Mesodermal cell (in vitro differentiated cells): ENCODE measurements at regions not wholly inside any gene's neighbourhood (a gene's known extent, or its start where the extent isn't known, plus 50 kb on each side); places are given as distances from the start of the nearest gene placed in this dataset.

ENCODE experiments used
- H3K27ac ChIP-seq: 2 replicates; pipeline ENCODE4 v1.7.0; 2013; ENCODE audit warnings: mild to moderate bottlenecking, low read depth, low read length, moderate library complexity; ENCODE audit not compliant: severe bottlenecking
- H3K36me3 ChIP-seq: 2 replicates; pipeline ENCODE4 v1.7.1; 2013; ENCODE audit warnings: mild to moderate bottlenecking, low read length, moderate library complexity; ENCODE audit not compliant: control insufficient read depth, insufficient read depth
- H3K4me1 ChIP-seq: one replicate; pipeline ENCODE4 v1.7.1; 2013; ENCODE audit warnings: mild to moderate bottlenecking, low read length; ENCODE audit not compliant: insufficient read depth, control insufficient read depth, poor library complexity, severe bottlenecking
- H3K4me3 ChIP-seq: 2 replicates; pipeline ENCODE4 v1.7.0; 2013; ENCODE audit warnings: low read length, control low read depth, mild to moderate bottlenecking; ENCODE audit not compliant: insufficient read depth, poor library complexity, severe bottlenecking; ENCODE audit errors: extremely low read depth
- H3K9me3 ChIP-seq: 2 replicates; pipeline ENCODE4 v1.7.1; 2013; ENCODE audit warnings: mild to moderate bottlenecking, low read length, moderate library complexity; ENCODE audit not compliant: control insufficient read depth
- WGBS, 2 experiments: methylation state at CpG; one replicate each; pipeline ENCODE4 v1.1.5; 2013; ENCODE audit warnings: missing lambda C conversion rate in 2 of 2; ENCODE audit not compliant: insufficient coverage in 2 of 2; 5-methylcytosine and 5-hydroxymethylcytosine counted together

DNA sequence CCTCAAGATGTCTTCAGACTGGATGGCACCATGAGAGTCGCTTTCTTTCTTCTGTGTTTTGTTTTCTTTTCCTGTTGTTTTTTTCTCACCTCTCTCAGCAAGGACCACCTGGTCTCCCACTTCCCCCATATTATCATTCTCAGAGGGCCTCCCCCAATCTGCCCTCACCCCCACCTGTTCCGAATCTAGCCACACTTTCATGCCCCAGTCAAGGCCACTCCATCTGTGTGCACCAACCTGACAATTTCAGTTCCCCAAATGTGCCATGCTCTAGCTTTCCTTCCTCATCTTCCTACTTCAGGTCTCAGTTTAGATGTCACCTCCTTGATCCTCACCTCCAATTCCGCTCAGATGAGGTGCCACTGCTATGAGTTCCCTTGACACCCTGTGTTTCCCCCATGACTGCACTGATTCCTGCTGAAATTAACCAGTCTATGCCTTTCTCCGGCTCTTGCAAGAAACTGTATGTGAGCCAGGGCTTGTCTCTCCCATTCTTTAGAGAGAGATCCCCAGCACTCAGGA lies 146.2 kb downstream of the PLPP3 start:
- 90 to 94% methylated on average over 4 of the region's 4 CpGs for WGBS, 2 experiments
- Histone ChIP-seq H3K4me1 (peaks cover 54% of the 10 kb centered on the region), H3K36me3 (no peaks in the 10 kb centered on the region), H3K9me3 (no peaks in the 10 kb centered on the region), H3K4me3 (no peak overlapping the region), H3K27ac (no peak overlapping the region)

DNA sequence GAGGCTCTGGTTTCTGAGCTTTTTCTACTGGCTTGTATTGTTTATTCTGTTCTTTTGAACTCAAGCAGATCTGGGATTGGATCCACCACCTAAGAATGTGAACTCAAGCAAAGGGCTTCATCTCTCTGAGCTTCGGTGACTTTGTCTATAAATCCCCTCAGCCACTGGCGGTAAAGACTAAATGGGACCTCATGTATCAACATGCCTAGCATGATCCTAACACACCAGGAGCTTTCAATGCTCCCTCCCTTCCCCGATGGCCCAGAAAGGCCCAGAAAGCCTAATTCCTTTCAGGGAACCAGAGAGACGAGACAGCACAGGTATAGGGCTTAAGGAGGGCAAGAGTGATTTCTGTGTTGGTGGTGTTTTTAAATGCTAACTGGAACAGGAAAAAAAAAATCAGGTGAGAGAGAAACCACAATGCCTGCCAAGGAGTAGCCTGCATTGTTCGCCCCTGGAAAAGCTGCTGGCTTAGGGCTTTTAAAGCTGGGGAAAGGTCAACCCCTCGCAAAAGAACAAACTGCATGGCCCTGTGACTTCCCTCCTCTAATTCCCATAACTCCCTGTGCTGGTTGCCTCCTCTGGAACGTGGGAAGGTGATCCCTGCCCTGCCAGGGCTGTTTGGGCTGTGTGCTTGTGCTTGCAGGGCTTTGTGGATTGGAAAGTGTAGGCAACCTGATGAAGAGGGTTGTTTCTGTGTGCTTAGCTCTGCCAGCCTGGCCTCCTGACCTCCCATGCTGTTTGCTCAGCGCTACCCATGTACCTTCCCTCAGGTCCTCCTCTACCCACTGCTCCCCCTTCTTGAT lies 147.0 kb downstream of the PLPP3 start:
- Histone ChIP-seq H3K27ac (no peak overlapping the region), H3K4me3 (no peak overlapping the region), H3K36me3 (no peaks in the 10 kb centered on the region), H3K4me1 (peaks cover 51% of the 10 kb centered on the region), H3K9me3 (no peaks in the 10 kb centered on the region)
- 75 to 98% methylated on average over 4 to 5 of the region's 8 CpGs for WGBS, 2 experiments

- WGBS, 2 experiments = 100% methylated on average over 1 of the region's 4 CpGs; no CpG with 5 or more reads in 1 of the 2 experiments
- Histone ChIP-seq H3K36me3 (no peaks in the 10 kb centered on the region), H3K27ac (no peak overlapping the region), H3K9me3 (no peaks in the 10 kb centered on the region), H3K4me1 (peaks cover 30% of the 10 kb centered on the region), H3K4me3 (no peak overlapping the region)
Measured at GRCh38 chr1:56430141-56430839, 149.1 kb downstream of the PLPP3 start.

GRCh38 chr1:56429288-56429687 lies 150.1 kb downstream of the PLPP3 start:
- 83 to 92% methylated on average over 1 of the region's 2 CpGs for WGBS, 2 experiments
- Histone ChIP-seq H3K4me3 (no peak overlapping the region), H3K9me3 (no peaks in the 10 kb centered on the region), H3K27ac (no peak overlapping the region), H3K4me1 (peaks cover 25% of the 10 kb centered on the region), H3K36me3 (no peaks in the 10 kb centered on the region)

GRCh38 chr1:56426587-56427381 lies 152.6 kb downstream of the PLPP3 start:
- no peak overlapping the region for H3K27ac ChIP-seq
- no peaks in the 10 kb centered on the region for H3K36me3 ChIP-seq
- whole genome bisulfite sequencing, 2 experiments = no CpG with 5 or more reads among the region's 1 CpG
- H3K4me1 ChIP-seq = peaks cover 10% of the 10 kb centered on the region
- no peaks in the 10 kb centered on the region for H3K9me3 ChIP-seq
- no peak overlapping the region for H3K4me3 ChIP-seq

DNA sequence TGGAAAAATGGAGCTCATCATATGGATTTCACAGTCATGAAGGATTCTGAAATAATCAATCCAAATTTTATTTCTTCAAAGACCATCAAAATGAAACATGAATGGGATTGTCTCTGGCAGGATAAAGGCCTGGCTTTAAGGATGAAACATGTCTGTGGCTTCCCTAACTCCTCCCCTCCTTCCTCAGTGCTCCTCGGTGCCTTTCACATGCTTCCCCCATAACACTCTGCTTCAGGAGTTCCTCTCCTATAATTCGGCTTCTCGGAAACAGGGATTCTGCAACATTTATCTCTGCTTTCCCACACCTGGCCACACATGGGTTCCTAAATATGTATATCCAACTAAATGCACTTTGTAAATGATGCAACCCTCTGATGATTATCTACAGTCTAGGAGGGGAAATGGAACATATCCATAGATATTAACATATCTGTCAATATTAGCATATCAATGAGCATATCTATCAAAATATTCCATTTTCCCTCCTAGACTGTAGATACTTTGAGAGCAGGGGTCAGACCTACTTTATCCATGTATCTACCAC lies 153.8 kb downstream of the PLPP3 start:
- Histone ChIP-seq H3K27ac (no peak overlapping the region), H3K9me3 (no peaks in the 10 kb centered on the region), H3K36me3 (no peaks in the 10 kb centered on the region), H3K4me3 (no peak overlapping the region), H3K4me1 (peaks cover 9% of the 10 kb centered on the region)
- WGBS, 2 experiments = 94 to 96% methylated on average over 3 of the region's 3 CpGs

DNA sequence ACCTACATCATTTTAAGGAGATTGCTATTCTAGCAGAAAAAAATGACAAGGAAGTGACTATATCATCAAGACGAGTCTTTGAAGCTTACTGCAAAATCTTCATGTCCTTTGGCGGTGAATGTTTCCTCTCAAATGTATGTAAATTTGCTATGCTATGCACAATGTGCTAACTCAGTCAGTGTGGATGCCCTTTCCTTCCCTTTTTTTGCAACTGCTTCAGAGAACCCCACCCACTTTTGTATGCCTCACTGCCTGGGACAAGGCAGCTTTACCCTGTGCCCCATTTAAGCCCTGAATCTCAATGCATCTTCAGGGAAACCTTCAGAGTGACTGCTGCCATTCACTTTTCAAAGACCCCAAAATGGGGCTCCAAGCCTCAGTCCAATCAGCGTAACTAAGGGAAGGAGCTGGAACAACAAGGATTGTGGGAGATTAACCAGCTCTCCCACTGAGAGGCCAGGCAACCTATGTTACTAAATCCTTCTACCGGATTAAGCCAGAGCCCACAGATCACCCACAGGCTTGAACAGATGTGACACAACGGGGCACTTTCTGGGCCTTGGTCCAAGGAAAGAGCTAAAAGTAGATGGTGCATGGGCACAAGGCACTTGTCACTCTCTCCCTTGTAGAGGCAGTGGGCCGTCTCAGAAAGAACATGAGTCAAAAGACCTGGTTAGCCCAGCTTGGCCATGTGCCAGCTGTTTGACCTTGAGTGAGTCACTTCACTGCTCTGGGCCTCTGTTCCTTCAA lies 154.4 kb downstream of the PLPP3 start:
- Histone ChIP-seq H3K4me3 (no peak overlapping the region), H3K27ac (no peak overlapping the region)
- 91 to 93% methylated on average over 5 to 6 of the region's 6 CpGs for WGBS, 2 experiments

DNA sequence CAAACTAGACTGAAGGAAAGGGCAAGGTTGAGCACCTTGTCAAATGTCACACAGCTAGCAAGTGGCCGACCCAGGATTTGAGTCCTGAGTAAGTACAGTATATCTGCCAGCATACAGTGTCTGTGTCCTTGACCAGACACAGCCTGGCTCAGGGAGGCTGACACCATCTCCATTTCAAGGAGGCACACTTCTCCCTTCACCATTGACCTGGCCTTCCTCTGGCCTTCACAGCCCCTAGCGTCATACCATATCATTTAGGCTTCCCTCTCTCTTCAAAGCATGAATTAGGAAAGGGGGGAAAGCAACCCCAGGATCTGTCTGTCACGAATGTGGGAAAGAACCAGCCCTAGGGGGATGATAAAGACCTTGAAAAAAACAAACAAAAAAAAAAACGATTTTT lies 155.6 kb downstream of the PLPP3 start:
- Histone ChIP-seq H3K9me3 (no peaks in the 10 kb centered on the region), H3K4me1 (no peaks in the 10 kb centered on the region), H3K36me3 (no peaks in the 10 kb centered on the region), H3K27ac (no peak overlapping the region), H3K4me3 (no peak overlapping the region)
- 100% methylated on average over 1 of the region's 4 CpGs; no CpG with 5 or more reads in 1 of the 2 experiments for WGBS, 2 experiments

More for the DNA sequence above, 154.4 kb downstream of the PLPP3 start:
- Histone ChIP-seq H3K4me1 (peaks cover 6% of the 10 kb centered on the region), H3K9me3 (no peaks in the 10 kb centered on the region), H3K36me3 (no peaks in the 10 kb centered on the region)

DNA sequence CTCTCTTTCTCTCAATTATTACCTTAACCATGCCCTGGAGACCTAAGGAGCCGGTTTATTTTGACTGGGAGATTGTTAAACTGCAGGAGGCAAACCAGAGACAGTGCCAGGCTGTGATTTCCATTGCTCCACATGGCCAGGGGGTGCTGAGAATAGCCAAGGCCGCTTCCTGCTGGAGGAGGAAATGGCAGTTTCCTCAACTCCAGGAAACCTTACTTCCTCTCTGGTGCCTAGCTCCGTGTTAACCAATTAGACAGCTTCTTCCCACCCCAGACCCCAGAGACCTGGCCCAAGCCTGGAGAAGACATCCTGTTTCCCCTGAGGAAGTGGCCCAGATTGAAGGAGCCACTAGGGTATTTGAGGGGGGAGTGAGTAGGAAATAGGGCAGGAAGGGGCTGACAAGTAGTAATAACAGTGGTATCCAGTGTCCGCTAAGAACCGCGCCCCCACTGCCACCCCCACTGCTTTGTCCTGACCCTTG lies 161.2 kb downstream of the PLPP3 start:
- Histone ChIP-seq H3K36me3 (no peaks in the 10 kb centered on the region), H3K9me3 (no peaks in the 10 kb centered on the region), H3K4me1 (peaks cover 22% of the 10 kb centered on the region), H3K27ac (peak overlapping the region; percentile 23), H3K4me3 (no peak overlapping the region)
- WGBS, 2 experiments = 92 to 100% methylated on average over 2 to 4 of the region's 6 CpGs
